ENCODE measurements at regions not wholly inside any gene's neighbourhood (a gene's known extent, or its start where the extent isn't known, plus 50 kb on each side); places are given as distances from the start of the nearest gene placed in this dataset.

GRCh38 chrX:20906571-20906970 is 467.6 kb upstream of the CNKSR2 start:
- TF ChIP-seq CTCF (IDR thresholded peaks at IDR 0.05) (no peak), POLR2A (IDR thresholded peaks at IDR 0.05) (no peak), POLR2AphosphoS5 (IDR thresholded peaks at IDR 0.05) (no peak)

Measured in gastroesophageal sphincter (tissue), 3 donors.